WTC11 (cell line): ENCODE measurements at regions not wholly inside any gene's neighbourhood (a gene's known extent, or its start where the extent isn't known, plus 50 kb on each side); places are given as distances from the start of the nearest gene placed in this dataset.

Experiments used
- ATAC-seq: fragments of 200-7000 bp; cut with Tn5 transposase; 2 replicates; pipeline ENCODE4 v1.10.0; 2021; ENCODE audit warnings: mild to moderate bottlenecking, moderate library complexity
- CTCF ChIA-PET: fragments of 300-600 bp; sonication (Branson Sonifier 250); formaldehyde crosslinking; loops from one replicate; lab custom pipeline; 2021; ENCODE audit warnings: antibody characterized with exemption; lab: Charles Lee
- POLR2A ChIA-PET: fragments of 350-600 bp; sonication (Branson Sonifier 250); formaldehyde crosslinking; loops from one replicate; lab custom pipeline; 2021; ENCODE audit warnings: antibody characterized with exemption; lab: Charles Lee
- DNase-seq: peaks from one replicate; pipeline ENCODE4 v3.0.0; 2021; ENCODE audit warnings: low spot score
- H3K27ac Mint-ChIP-seq: 2 replicates; pipeline ENCODE4 v1.8.0; 2021; ENCODE audit warnings: mixed read lengths
- H3K27me3 Mint-ChIP-seq: 2 replicates; pipeline ENCODE4 v1.8.0; 2021; ENCODE audit warnings: low read depth, mild to moderate bottlenecking, moderate library complexity, mixed read lengths
- H3K36me3 Mint-ChIP-seq: 2 replicates; pipeline ENCODE4 v1.8.0; 2021; ENCODE audit warnings: mixed read lengths
- H3K4me1 Mint-ChIP-seq: 2 replicates; pipeline ENCODE4 v1.8.0; 2022; ENCODE audit warnings: mixed read lengths
- H3K4me3 Mint-ChIP-seq: 2 replicates; pipeline ENCODE4 v1.8.0; 2021; ENCODE audit warnings: mild to moderate bottlenecking, moderate library complexity, mixed read lengths
- H3K9me3 Mint-ChIP-seq: 2 replicates; pipeline ENCODE4 v1.8.0; 2021; ENCODE audit warnings: mixed read lengths
- E2F1 ChIP-seq: sonication (generic); formaldehyde crosslinking; IDR thresholded peaks from 2 replicates; pipeline ENCODE4 v1.8.0; 2022; ENCODE audit warnings: mild to moderate bottlenecking, missing genetic modification reagents
- E2F5 ChIP-seq: sonication (generic); formaldehyde crosslinking; IDR thresholded peaks from 2 replicates; pipeline ENCODE4 v1.8.1; 2022; ENCODE audit warnings: mild to moderate bottlenecking, moderate library complexity, missing genetic modification reagents
- FOXP1 ChIP-seq: sonication (generic); formaldehyde crosslinking; IDR thresholded peaks from 2 replicates; pipeline ENCODE4 v1.8.0; 2022; ENCODE audit warnings: missing genetic modification reagents, mild to moderate bottlenecking, moderate library complexity, borderline replicate concordance
- GTF2I ChIP-seq: fragments of 250-450 bp; sonication (Bioruptor Pico); conservative IDR thresholded peaks from 2 replicates; pipeline ENCODE4 v1.4.0; 2021; ENCODE audit warnings: mild to moderate bottlenecking
- IRF1 ChIP-seq: sonication (generic); formaldehyde crosslinking; IDR thresholded peaks from 2 replicates; pipeline ENCODE4 v1.8.0; 2023; ENCODE audit warnings: missing genetic modification reagents
- IRF2 ChIP-seq: sonication (generic); formaldehyde crosslinking; IDR thresholded peaks from 2 replicates; pipeline ENCODE4 v1.8.0; 2022; ENCODE audit warnings: low read depth, missing genetic modification reagents, borderline replicate concordance
- NFE2L1 ChIP-seq: sonication (generic); formaldehyde crosslinking; IDR thresholded peaks from 2 replicates; pipeline ENCODE4 v1.8.1; 2023; ENCODE audit warnings: missing genetic modification reagents
- OVOL2 ChIP-seq: fragments of 250-450 bp; sonication (Bioruptor Pico); IDR thresholded peaks from 2 replicates; pipeline ENCODE4 v1.9.0; 2021; ENCODE audit warnings: mild to moderate bottlenecking, borderline replicate concordance
- PRDM15 ChIP-seq: sonication (generic); formaldehyde crosslinking; IDR thresholded peaks from 2 replicates; pipeline ENCODE4 v1.8.0; 2022; ENCODE audit warnings: missing genetic modification reagents
- PREB ChIP-seq: sonication (generic); formaldehyde crosslinking; IDR thresholded peaks from 2 replicates; pipeline ENCODE4 v1.8.1; 2022; ENCODE audit warnings: mild to moderate bottlenecking, missing genetic modification reagents, moderate library complexity, borderline replicate concordance
- RELA ChIP-seq: sonication (generic); formaldehyde crosslinking; IDR thresholded peaks from 2 replicates; pipeline ENCODE4 v1.8.1; 2022; ENCODE audit warnings: missing genetic modification reagents, mild to moderate bottlenecking, borderline replicate concordance
- RORB ChIP-seq: fragments of 250-450 bp; sonication (Bioruptor Pico); IDR thresholded peaks from 2 replicates; pipeline ENCODE4 v1.9.0; 2021; ENCODE audit warnings: mild to moderate bottlenecking
- SMAD4 ChIP-seq: sonication (generic); formaldehyde crosslinking; IDR thresholded peaks from 2 replicates; pipeline ENCODE4 v1.8.0; 2022; ENCODE audit warnings: mild to moderate bottlenecking, missing genetic modification reagents
- STAT6 ChIP-seq: sonication (generic); formaldehyde crosslinking; conservative IDR thresholded peaks from 2 replicates; pipeline ENCODE4 v1.8.1; 2023; ENCODE audit warnings: mild to moderate bottlenecking, low read depth, missing genetic modification reagents, moderate library complexity
- TCF7 ChIP-seq: sonication (generic); formaldehyde crosslinking; IDR thresholded peaks from 2 replicates; pipeline ENCODE4 v1.8.0; 2022; ENCODE audit warnings: mild to moderate bottlenecking, low read depth, missing genetic modification reagents, moderate library complexity
- TEAD4 ChIP-seq: sonication (generic); formaldehyde crosslinking; IDR thresholded peaks from 2 replicates; pipeline ENCODE4 v1.8.0; 2022; ENCODE audit warnings: mild to moderate bottlenecking, missing genetic modification reagents
- USF2 ChIP-seq: sonication (generic); formaldehyde crosslinking; IDR thresholded peaks from 2 replicates; pipeline ENCODE4 v1.8.1; 2023; ENCODE audit warnings: mild to moderate bottlenecking, missing genetic modification reagents, moderate library complexity
- ZBTB21 ChIP-seq: sonication (generic); formaldehyde crosslinking; IDR thresholded peaks from 2 replicates; pipeline ENCODE4 v1.8.1; 2023; ENCODE audit warnings: mild to moderate bottlenecking, missing genetic modification reagents, borderline replicate concordance
- ZNF219 ChIP-seq: sonication (generic); formaldehyde crosslinking; IDR thresholded peaks from 2 replicates; pipeline ENCODE4 v1.8.0; 2023; ENCODE audit warnings: missing genetic modification reagents, mild to moderate bottlenecking, borderline replicate concordance
- ZNF317 ChIP-seq: sonication (generic); formaldehyde crosslinking; IDR thresholded peaks from 2 replicates; pipeline ENCODE4 v1.8.1; 2023; ENCODE audit warnings: low read depth, mild to moderate bottlenecking, moderate library complexity, missing genetic modification reagents, borderline replicate concordance
- ZNF396 ChIP-seq: fragments of 250-450 bp; sonication (Bioruptor Pico); IDR thresholded peaks from 2 replicates; pipeline ENCODE4 v1.8.0; 2021; ENCODE audit warnings: mild to moderate bottlenecking, moderate library complexity, borderline replicate concordance

GRCh38 chr21:35475009-35475408 lies 425.9 kb upstream of the RUNX1 start (continued):
- TF ChIP-seq PREB (CRISPR knock-in tag) (no peak), RORB (no peak), TCF7 (CRISPR knock-in tag) (no peak), E2F5 (CRISPR knock-in tag) (no peak), E2F1 (CRISPR knock-in tag) (no peak), OVOL2 (CRISPR knock-in tag) (no peak), IRF1 (CRISPR knock-in tag) (no peak)

- ChIA-PET CTCF (no interaction called here), POLR2A (no interaction called here)
- H3K4me1 Mint-ChIP-seq, result peaks cover 68% of the 10 kb centered on the region
- no peak for DNase-seq
- H3K27ac Mint-ChIP-seq, result no peak overlapping the region
- TF ChIP-seq NFE2L1 (CRISPR knock-in tag) (no peak), ZNF317 (no peak), USF2 (no peak), PRDM15 (no peak), ZBTB21 (no peak), STAT6 (CRISPR knock-in tag) (no peak), SMAD4 (CRISPR knock-in tag) (no peak), TEAD4 (no peak), ZNF219 (CRISPR knock-in tag) (no peak), ZNF396 (CRISPR knock-in tag) (no peak), RELA (CRISPR knock-in tag) (no peak), IRF2 (CRISPR knock-in tag) (no peak), FOXP1 (CRISPR knock-in tag) (no peak), TCF7 (CRISPR knock-in tag) (no peak), GTF2I (CRISPR knock-in tag) (no peak)
- no peak for ATAC-seq
- peaks cover 5% of the 10 kb centered on the region for H3K9me3 Mint-ChIP-seq
- H3K4me3 Mint-ChIP-seq, result no peak overlapping the region
- 0 out of 2 replicates have a peak, but pooled peaks cover 4% of the 10 kb centered on the region for H3K36me3 Mint-ChIP-seq
- peaks cover 7% of the 10 kb centered on the region for H3K27me3 Mint-ChIP-seq
Observed at GRCh38 chr21:35473496-35473895, 424.4 kb upstream of the RUNX1 start.
